HepG2 (cell line): ENCODE measurements at regions not wholly inside any gene's neighbourhood (a gene's known extent, or its start where the extent isn't known, plus 50 kb on each side); places are given as distances from the start of the nearest gene placed in this dataset.

Experiments
- CBFB ChIP-seq: sonication (generic); formaldehyde crosslinking; IDR thresholded peaks from 2 replicates; pipeline ENCODE4 v1.4.0; 2020; ENCODE audit warnings: missing genetic modification reagents
- CBX5 ChIP-seq: sonication (generic); formaldehyde crosslinking; IDR thresholded peaks from 2 replicates; pipeline ENCODE4 v1.4.0; 2020; ENCODE audit warnings: missing genetic modification reagents, borderline replicate concordance
- MAZ ChIP-seq, 2 experiments: sonication (generic) in 1 of 2; formaldehyde crosslinking in 1 of 2; IDR thresholded peaks; 2 replicates each; pipeline versions ENCODE4 v1.5.0 to v1.6.1; 2012 to 2020; ENCODE audit warnings: low read depth in 2 of 2, mild to moderate bottlenecking in 2 of 2, borderline replicate concordance in 1 of 2, improper control_type of control experiment in 1 of 2, low read length in 1 of 2, missing genetic modification reagents in 1 of 2, moderate library complexity in 1 of 2
- NR1H2 ChIP-seq: sonication (generic); formaldehyde crosslinking; IDR thresholded peaks from 2 replicates; pipeline ENCODE4 v1.8.1; 2022; ENCODE audit warnings: low read depth, missing genetic modification reagents, borderline replicate concordance
- NR2F1 ChIP-seq, 2 experiments: fragments of 450-650 bp in 1 of 2; formaldehyde crosslinking in 1 of 2; IDR thresholded peaks; 2 replicates each; pipeline versions ENCODE4 v1.5.0 to v1.6.1; 2016 to 2020; ENCODE audit warnings: mild to moderate bottlenecking in 1 of 2, missing compliant biosample characterization in 1 of 2, missing genetic modification reagents in 1 of 2, moderate library complexity in 1 of 2
- ZNF501 ChIP-seq: sonication (generic); formaldehyde crosslinking; IDR thresholded peaks from 2 replicates; pipeline ENCODE4 v1.5.1; 2020; ENCODE audit warnings: mild to moderate bottlenecking, moderate library complexity, missing genetic modification reagents
- ZNF746 ChIP-seq: sonication (generic); formaldehyde crosslinking; IDR thresholded peaks from 2 replicates; pipeline ENCODE4 v1.8.0; 2022; ENCODE audit warnings: mild to moderate bottlenecking, missing genetic modification reagents
- ZNF883 ChIP-seq: sonication (generic); formaldehyde crosslinking; IDR thresholded peaks from 2 replicates; pipeline ENCODE4 v1.5.1; 2020; ENCODE audit warnings: mild to moderate bottlenecking, missing genetic modification reagents; ENCODE audit errors: not compliant biosample characterization
- TF ChIP-seq, protein P1 (sequence below), 2 experiments: fragments of 450-650 bp in 1 of 2; sonication (generic) in 1 of 2; formaldehyde crosslinking in 1 of 2; IDR thresholded peaks; 2 replicates each; pipeline versions ENCODE4 v1.6.1 to v1.8.0; 2016 to 2022; ENCODE audit warnings: antibody characterized with exemption in 1 of 2, mild to moderate bottlenecking in 1 of 2, missing genetic modification reagents in 1 of 2
- TF ChIP-seq, protein P2 (sequence below): sonication (generic); formaldehyde crosslinking; IDR thresholded peaks from 2 replicates; pipeline ENCODE4 v1.4.0; 2020; ENCODE audit warnings: missing genetic modification reagents
- TF ChIP-seq, protein P3 (sequence below): sonication (generic); formaldehyde crosslinking; IDR thresholded peaks from 2 replicates; pipeline ENCODE4 v1.8.1; 2023; ENCODE audit warnings: mild to moderate bottlenecking, moderate library complexity, missing genetic modification reagents
- TF ChIP-seq, protein P4 (sequence below): sonication (generic); formaldehyde crosslinking; IDR thresholded peaks from 2 replicates; pipeline ENCODE4 v1.5.1; 2020; ENCODE audit warnings: missing genetic modification reagents, mild to moderate bottlenecking, borderline replicate concordance

DNA sequence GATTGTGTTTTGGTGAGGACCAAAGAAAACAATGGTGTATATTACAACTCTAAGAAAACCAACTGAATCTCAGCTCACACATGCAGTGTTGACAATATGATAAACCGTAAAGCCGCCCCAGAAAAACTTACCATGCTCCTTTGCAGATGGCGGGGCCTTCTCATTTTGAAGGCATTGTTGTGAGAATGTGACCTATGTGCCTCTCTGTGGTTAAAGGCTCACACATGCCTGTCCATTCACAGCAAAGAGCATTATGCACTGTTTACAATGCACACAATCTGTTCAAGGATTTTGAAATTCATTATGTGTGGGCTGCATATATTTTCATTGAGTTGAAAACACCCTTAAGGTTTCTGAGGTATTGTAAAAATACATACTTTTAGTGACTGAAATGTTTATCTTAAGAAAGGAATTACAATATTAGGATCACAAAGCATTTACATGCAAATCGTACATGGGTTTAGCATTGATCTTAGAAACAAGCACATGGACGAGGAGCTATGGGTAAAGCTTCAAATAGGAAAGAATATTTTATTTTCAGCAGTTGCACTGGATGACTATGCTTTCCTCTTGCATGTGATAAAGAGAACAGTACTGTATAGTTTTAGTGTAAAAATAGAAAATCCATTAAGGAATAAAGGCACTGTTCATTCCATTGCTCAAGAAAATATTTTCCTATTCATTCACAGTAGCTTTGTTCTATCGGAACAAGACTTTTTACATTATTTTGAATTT is 334.3 kb downstream of the ARL4A start (continued):
- TF ChIP-seq, protein P1, sequence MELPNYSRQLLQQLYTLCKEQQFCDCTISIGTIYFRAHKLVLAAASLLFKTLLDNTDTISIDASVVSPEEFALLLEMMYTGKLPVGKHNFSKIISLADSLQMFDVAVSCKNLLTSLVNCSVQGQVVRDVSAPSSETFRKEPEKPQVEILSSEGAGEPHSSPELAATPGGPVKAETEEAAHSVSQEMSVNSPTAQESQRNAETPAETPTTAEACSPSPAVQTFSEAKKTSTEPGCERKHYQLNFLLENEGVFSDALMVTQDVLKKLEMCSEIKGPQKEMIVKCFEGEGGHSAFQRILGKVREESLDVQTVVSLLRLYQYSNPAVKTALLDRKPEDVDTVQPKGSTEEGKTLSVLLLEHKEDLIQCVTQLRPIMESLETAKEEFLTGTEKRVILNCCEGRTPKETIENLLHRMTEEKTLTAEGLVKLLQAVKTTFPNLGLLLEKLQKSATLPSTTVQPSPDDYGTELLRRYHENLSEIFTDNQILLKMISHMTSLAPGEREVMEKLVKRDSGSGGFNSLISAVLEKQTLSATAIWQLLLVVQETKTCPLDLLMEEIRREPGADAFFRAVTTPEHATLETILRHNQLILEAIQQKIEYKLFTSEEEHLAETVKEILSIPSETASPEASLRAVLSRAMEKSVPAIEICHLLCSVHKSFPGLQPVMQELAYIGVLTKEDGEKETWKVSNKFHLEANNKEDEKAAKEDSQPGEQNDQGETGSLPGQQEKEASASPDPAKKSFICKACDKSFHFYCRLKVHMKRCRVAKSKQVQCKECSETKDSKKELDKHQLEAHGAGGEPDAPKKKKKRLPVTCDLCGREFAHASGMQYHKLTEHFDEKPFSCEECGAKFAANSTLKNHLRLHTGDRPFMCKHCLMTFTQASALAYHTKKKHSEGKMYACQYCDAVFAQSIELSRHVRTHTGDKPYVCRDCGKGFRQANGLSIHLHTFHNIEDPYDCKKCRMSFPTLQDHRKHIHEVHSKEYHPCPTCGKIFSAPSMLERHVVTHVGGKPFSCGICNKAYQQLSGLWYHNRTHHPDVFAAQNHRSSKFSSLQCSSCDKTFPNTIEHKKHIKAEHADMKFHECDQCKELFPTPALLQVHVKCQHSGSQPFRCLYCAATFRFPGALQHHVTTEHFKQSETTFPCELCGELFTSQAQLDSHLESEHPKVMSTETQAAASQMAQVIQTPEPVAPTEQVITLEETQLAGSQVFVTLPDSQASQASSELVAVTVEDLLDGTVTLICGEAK (IDR thresholded peaks at IDR 0.05), result no peak
- TF ChIP-seq, protein P1 (CRISPR knock-in tag; IDR thresholded peaks at IDR 0.05), result no peak
- TF ChIP-seq, protein P2, sequence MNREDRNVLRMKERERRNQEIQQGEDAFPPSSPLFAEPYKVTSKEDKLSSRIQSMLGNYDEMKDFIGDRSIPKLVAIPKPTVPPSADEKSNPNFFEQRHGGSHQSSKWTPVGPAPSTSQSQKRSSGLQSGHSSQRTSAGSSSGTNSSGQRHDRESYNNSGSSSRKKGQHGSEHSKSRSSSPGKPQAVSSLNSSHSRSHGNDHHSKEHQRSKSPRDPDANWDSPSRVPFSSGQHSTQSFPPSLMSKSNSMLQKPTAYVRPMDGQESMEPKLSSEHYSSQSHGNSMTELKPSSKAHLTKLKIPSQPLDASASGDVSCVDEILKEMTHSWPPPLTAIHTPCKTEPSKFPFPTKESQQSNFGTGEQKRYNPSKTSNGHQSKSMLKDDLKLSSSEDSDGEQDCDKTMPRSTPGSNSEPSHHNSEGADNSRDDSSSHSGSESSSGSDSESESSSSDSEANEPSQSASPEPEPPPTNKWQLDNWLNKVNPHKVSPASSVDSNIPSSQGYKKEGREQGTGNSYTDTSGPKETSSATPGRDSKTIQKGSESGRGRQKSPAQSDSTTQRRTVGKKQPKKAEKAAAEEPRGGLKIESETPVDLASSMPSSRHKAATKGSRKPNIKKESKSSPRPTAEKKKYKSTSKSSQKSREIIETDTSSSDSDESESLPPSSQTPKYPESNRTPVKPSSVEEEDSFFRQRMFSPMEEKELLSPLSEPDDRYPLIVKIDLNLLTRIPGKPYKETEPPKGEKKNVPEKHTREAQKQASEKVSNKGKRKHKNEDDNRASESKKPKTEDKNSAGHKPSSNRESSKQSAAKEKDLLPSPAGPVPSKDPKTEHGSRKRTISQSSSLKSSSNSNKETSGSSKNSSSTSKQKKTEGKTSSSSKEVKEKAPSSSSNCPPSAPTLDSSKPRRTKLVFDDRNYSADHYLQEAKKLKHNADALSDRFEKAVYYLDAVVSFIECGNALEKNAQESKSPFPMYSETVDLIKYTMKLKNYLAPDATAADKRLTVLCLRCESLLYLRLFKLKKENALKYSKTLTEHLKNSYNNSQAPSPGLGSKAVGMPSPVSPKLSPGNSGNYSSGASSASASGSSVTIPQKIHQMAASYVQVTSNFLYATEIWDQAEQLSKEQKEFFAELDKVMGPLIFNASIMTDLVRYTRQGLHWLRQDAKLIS (CRISPR knock-in tag), result no peak
- peak in 1 of 2 experiments; percentile 77; a peak in 2 of 4 replicates for TF ChIP-seq NR2F1 (CRISPR knock-in tag; IDR thresholded peaks at IDR 0.05)
- no peak for TF ChIP-seq ZNF746 (CRISPR knock-in tag)
- peak; percentile 66; the same call in 1 of the 2 replicates for TF ChIP-seq CBFB (CRISPR knock-in tag)
- TF ChIP-seq CBX5 (CRISPR knock-in tag), result no peak
- no peak for TF ChIP-seq ZNF883
- TF ChIP-seq NR1H2, result no peak
- TF ChIP-seq, protein P3, sequence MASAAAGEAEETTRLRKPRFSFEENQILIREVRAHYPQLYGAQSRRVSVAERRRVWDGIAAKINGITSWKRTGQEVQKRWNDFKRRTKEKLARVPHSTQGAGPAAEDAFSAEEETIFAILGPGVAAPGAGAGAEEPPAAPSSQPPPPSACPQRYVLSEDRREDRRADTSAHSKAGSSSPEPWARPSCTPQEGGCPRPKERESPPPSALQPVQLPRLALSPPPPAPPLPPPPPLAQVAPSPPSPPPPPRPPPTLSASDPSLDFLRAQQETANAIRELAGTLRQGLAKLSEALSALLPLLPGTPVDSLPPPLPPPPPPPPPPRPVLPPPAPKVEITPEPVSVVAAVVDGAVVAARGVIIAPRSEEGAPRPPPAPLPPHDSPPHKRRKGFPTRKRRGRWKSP (CRISPR knock-in tag), result no peak
- no peak for TF ChIP-seq ZNF501 (CRISPR knock-in tag)
- TF ChIP-seq, protein P4, sequence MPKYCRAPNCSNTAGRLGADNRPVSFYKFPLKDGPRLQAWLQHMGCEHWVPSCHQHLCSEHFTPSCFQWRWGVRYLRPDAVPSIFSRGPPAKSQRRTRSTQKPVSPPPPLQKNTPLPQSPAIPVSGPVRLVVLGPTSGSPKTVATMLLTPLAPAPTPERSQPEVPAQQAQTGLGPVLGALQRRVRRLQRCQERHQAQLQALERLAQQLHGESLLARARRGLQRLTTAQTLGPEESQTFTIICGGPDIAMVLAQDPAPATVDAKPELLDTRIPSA, result no peak
- no peak for TF ChIP-seq MAZ (IDR thresholded peaks at IDR 0.05; ENCODE audit: borderline replicate concordance, low read depth, low read length)
- no peak for TF ChIP-seq MAZ (CRISPR knock-in tag; IDR thresholded peaks at IDR 0.05; ENCODE audit: low read depth)
